CD14-positive monocyte (primary cell): ENCODE measurements at regions not wholly inside any gene's neighbourhood (a gene's known extent, or its start where the extent isn't known, plus 50 kb on each side); places are given as distances from the start of the nearest gene placed in this dataset.

ENCODE experiments used
- DNase-seq, 3 donors: peaks; one replicate each; pipeline ENCODE4 v3.0.0-alpha.2; 2011 to 2022
- H2AFZ ChIP-seq: 2 replicates; pipeline ENCODE4 v1.6.0; 2012; ENCODE audit warnings: mild to moderate bottlenecking, low read depth, low read length, inconsistent platforms; ENCODE audit not compliant: insufficient read depth, poor library complexity, severe bottlenecking
- H3K27ac ChIP-seq, 2 donors: 1 replicate in 1 of 2; 2 replicates in 1 of 2; pipeline ENCODE4 v1.5.1; 2012 to 2013; ENCODE audit warnings: low read length in 2 of 2, control low read depth in 1 of 2, inconsistent platforms in 1 of 2, low read depth in 1 of 2, mild to moderate bottlenecking in 1 of 2
- H3K27me3 ChIP-seq, 2 donors: one replicate each; pipeline versions ENCODE4 v1.6.0 to v1.6.1; 2011 to 2013; ENCODE audit warnings: low read length in 2 of 2; ENCODE audit not compliant: control insufficient read depth in 2 of 2, insufficient read depth in 2 of 2
- H3K36me3 ChIP-seq, 2 donors: replicated peaks in 1 of 2; 1 replicate in 1 of 2; 2 replicates in 1 of 2; pipeline versions ENCODE4 v1.5.1 to v1.6.1; 2012 to 2013; ENCODE audit warnings: low read length in 2 of 2, control low read depth in 1 of 2, inconsistent platforms in 1 of 2, mild to moderate bottlenecking in 1 of 2; ENCODE audit not compliant: insufficient read depth in 2 of 2, control insufficient read depth in 1 of 2
- H3K4me1 ChIP-seq, 2 donors: 1 replicate in 1 of 2; 2 replicates in 1 of 2; pipeline versions ENCODE4 v1.5.1 to v1.6.1; 2012 to 2013; ENCODE audit warnings: low read length in 2 of 2, control low read depth in 1 of 2, inconsistent platforms in 1 of 2, mild to moderate bottlenecking in 1 of 2, moderate library complexity in 1 of 2; ENCODE audit not compliant: insufficient read depth in 2 of 2, control insufficient read depth in 1 of 2
- H3K4me2 ChIP-seq: replicated peaks from 2 replicates; pipeline ENCODE3; 2012; ENCODE audit warnings: low read length, moderate library complexity, mild to moderate bottlenecking; ENCODE audit not compliant: poor library complexity, severe bottlenecking; ENCODE audit errors: extremely low read depth
- H3K4me3 ChIP-seq, 3 experiments: fragments of 200-600 bp in 1 of 3; sonication (generic) in 1 of 3; replicated peaks in 1 of 3; 1 replicate in 2 of 3; 2 replicates in 1 of 3; pipeline ENCODE4 v1.5.1; 2011 to 2013; ENCODE audit warnings: low read length in 3 of 3, mild to moderate bottlenecking in 3 of 3, control low read depth in 2 of 3, low read depth in 2 of 3, inconsistent platforms in 1 of 3, moderate library complexity in 1 of 3
- H3K79me2 ChIP-seq: 2 replicates; pipeline ENCODE4 v1.6.0; 2012; ENCODE audit warnings: mild to moderate bottlenecking, control low read depth, inconsistent platforms, low read length, moderate library complexity; ENCODE audit not compliant: insufficient read depth
- H3K9ac ChIP-seq: 2 replicates; pipeline ENCODE4 v1.6.0; 2017; ENCODE audit warnings: low read length, mild to moderate bottlenecking; ENCODE audit not compliant: insufficient read depth, poor library complexity, severe bottlenecking
- H3K9me3 ChIP-seq, 2 donors: replicated peaks in 1 of 2; 1 replicate in 1 of 2; 2 replicates in 1 of 2; pipeline versions ENCODE4 v1.5.1 to v1.6.1; 2012 to 2013; ENCODE audit warnings: low read length in 2 of 2, control low read depth in 1 of 2; ENCODE audit not compliant: control insufficient read depth in 1 of 2, insufficient read depth in 1 of 2
- H4K20me1 ChIP-seq: 2 replicates; pipeline ENCODE4 v1.6.0; 2012; ENCODE audit warnings: mild to moderate bottlenecking, low read length, control low read depth, moderate library complexity; ENCODE audit not compliant: insufficient read depth
- H3K27ac Mint-ChIP-seq, 7 donors: one replicate each; pipeline ENCODE4 v1.8.0; 2020; ENCODE audit warnings: mild to moderate bottlenecking in 7 of 7, mixed read lengths in 7 of 7, moderate library complexity in 6 of 7, inconsistent platforms in 2 of 7
- H3K27me3 Mint-ChIP-seq, 3 donors: one replicate each; pipeline ENCODE4 v1.8.0; 2021 to 2022; ENCODE audit warnings: low read depth in 3 of 3, mild to moderate bottlenecking in 3 of 3, mixed read lengths in 3 of 3, moderate library complexity in 3 of 3, inconsistent platforms in 1 of 3
- H3K36me3 Mint-ChIP-seq, 2 donors: one replicate each; pipeline ENCODE4 v1.8.0; 2020; ENCODE audit warnings: mixed read lengths in 2 of 2, inconsistent platforms in 1 of 2, mild to moderate bottlenecking in 1 of 2
- H3K4me1 Mint-ChIP-seq: one replicate; pipeline ENCODE4 v1.8.0; 2020; ENCODE audit warnings: mild to moderate bottlenecking, mixed read lengths
- H3K4me3 Mint-ChIP-seq, 2 donors: one replicate each; pipeline ENCODE4 v1.8.0; 2020; ENCODE audit warnings: mild to moderate bottlenecking in 2 of 2, mixed read lengths in 2 of 2, moderate library complexity in 1 of 2
- H3K9me3 Mint-ChIP-seq, 7 donors: one replicate each; pipeline ENCODE4 v1.8.0; 2020 to 2022; ENCODE audit warnings: mixed read lengths in 7 of 7, mild to moderate bottlenecking in 6 of 7, moderate library complexity in 6 of 7, inconsistent platforms in 2 of 7
- WGBS: methylation state at CpG from one replicate; pipeline ENCODE4 v1.1.5; 2013; ENCODE audit warnings: missing lambda C conversion rate; ENCODE audit not compliant: insufficient coverage; 5-methylcytosine and 5-hydroxymethylcytosine counted together
- intact Hi-C, 2 donors: fragments of 100-400 bp; cut with micrococcal nuclease; formaldehyde crosslinking; loops; one replicate each; pipeline versions ENCODE4 v1.15.0 to v1.15.1; 2023
- TF ChIP-seq, protein P1 (sequence below): fragments of 200-600 bp; IDR thresholded peaks from one replicate; pipeline ENCODE4 v1.8.0; 2022; ENCODE audit warnings: antibody characterized with exemption, mild to moderate bottlenecking

DNA sequence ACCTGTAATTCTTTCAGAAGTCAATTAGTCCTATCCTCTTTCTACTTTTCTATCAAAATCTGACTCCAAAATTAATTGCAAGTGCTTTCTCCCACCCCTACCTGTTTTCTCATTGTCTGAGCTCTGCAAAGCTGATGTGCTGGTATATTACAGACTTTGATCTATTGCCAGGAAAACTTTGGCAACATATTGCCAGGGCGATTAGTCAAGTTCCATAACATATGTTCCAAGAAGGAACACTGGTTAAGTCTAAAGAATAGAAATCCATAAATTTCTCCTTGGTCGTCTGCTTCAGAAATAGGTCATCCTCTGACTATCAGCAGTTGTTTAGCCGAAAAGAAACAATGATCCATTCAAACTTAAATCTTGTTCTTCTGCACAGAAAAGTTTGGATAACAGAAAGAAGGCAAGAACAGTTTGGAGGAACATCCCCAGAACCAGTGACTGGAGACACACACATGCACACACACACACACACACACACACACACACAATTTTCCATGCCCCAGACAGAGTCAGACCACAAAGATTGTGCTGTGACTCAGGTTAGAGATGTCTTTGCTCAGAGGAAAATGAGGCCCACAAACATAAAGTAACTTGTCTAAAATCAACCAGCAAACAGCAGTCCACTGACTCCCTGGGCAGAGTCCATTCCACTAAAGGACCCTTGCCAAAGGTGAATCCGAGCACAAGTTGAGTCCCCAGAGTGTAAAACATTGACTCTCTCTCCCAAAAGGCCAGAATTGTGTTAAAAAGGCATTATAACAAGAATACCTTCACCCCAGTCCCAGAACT, 202.1 kb downstream of the DEPDC1B start:
- peaks cover 0 to 2% (median 1%) of the 10 kb centered on the region in 3 donors for H3K27me3 Mint-ChIP-seq
- WGBS = 100% methylated on average over 1 of the region's 4 CpGs
- H3K36me3 ChIP-seq = no peaks in the 10 kb centered on the region
- no peaks in the 10 kb centered on the region for H3K36me3 Mint-ChIP-seq
- H3K9ac ChIP-seq = no peak overlapping the region
- H3K27ac Mint-ChIP-seq = no peak overlapping the region
- H4K20me1 ChIP-seq = no peaks in the 10 kb centered on the region
- no peak overlapping the region for H3K4me3 Mint-ChIP-seq
- H3K4me3 ChIP-seq = no peak overlapping the region
- no peaks in the 10 kb centered on the region for H3K79me2 ChIP-seq
- peaks cover 0 to 4% (median 0%) of the 10 kb centered on the region in 7 donors for H3K9me3 Mint-ChIP-seq
- H3K9me3 ChIP-seq = no peaks in the 10 kb centered on the region
- no peak overlapping the region for H3K27ac ChIP-seq
- intact Hi-C loops = no loop called here
- H3K4me2 ChIP-seq = no peak overlapping the region
- TF ChIP-seq, protein P1, sequence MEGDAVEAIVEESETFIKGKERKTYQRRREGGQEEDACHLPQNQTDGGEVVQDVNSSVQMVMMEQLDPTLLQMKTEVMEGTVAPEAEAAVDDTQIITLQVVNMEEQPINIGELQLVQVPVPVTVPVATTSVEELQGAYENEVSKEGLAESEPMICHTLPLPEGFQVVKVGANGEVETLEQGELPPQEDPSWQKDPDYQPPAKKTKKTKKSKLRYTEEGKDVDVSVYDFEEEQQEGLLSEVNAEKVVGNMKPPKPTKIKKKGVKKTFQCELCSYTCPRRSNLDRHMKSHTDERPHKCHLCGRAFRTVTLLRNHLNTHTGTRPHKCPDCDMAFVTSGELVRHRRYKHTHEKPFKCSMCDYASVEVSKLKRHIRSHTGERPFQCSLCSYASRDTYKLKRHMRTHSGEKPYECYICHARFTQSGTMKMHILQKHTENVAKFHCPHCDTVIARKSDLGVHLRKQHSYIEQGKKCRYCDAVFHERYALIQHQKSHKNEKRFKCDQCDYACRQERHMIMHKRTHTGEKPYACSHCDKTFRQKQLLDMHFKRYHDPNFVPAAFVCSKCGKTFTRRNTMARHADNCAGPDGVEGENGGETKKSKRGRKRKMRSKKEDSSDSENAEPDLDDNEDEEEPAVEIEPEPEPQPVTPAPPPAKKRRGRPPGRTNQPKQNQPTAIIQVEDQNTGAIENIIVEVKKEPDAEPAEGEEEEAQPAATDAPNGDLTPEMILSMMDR = no peak
- no peak for DNase-seq
- no peak overlapping the region for H2AFZ ChIP-seq
- no peaks in the 10 kb centered on the region for H3K4me1 Mint-ChIP-seq
- no peaks in the 10 kb centered on the region for H3K4me1 ChIP-seq
- H3K27me3 ChIP-seq = no peaks in the 10 kb centered on the region

DNA sequence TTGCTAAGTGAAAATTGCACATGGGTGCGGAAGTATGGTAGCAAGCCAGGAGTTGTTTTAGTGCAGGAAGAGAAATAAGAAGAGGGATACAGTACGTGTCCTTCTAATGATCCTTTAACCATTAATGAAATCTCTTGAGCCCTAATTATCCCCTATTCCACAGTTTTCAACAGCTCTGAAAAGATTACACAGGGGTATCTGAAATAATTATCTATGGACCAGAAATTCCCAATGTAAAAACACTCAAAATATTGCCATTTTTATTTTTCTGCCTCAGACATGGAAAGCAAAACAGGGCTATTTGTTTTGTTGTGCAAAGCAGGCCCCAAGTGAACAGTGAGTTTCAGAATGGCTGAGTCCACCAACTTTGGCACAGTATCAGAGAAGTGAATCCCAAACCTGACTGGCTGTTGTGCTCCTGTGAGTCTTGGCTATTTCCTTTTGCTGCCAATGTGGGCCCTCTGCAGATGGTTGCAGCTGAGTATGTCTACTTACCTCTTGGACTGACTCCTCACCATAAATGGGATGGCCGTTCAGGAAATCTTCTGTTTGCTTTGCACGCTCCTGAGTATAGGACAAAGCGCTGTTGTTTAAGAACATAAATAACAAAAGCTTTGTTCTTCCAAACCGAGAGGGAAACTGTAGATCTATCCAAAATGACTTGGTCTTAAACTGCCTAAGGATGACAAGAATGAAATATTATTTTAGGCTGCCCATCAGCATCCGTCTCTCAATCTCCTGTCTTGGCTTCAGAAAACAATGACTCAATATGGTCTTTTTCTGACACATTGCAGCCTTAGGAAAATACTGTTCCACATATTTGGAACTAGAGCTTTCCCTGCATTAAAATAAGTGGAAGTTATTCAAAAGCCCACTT, 204.1 kb downstream of the DEPDC1B start:
- intact Hi-C loops = no loop called here
- no peaks in the 10 kb centered on the region for H3K79me2 ChIP-seq
- DNase-seq = no peak

More for the DNA sequence above, 204.1 kb downstream of the DEPDC1B start:
- 100% methylated on average over 4 of the region's 7 CpGs for WGBS
- Mint-ChIP-seq H3K27me3 (peaks cover 0 to 2% (median 1%) of the 10 kb centered on the region in 3 donors), H3K4me1 (no peaks in the 10 kb centered on the region), H3K4me3 (no peak overlapping the region), H3K27ac (no peak overlapping the region), H3K9me3 (peaks cover 0 to 3% (median 0%) of the 10 kb centered on the region in 7 donors), H3K36me3 (no peaks in the 10 kb centered on the region)
- no peaks in the 10 kb centered on the region for H3K36me3 ChIP-seq
- H4K20me1 ChIP-seq = no peaks in the 10 kb centered on the region
- no peaks in the 10 kb centered on the region for H3K27me3 ChIP-seq
- no peak overlapping the region for H3K4me2 ChIP-seq
- TF ChIP-seq, protein P1 = no peak
- H3K4me1 ChIP-seq = no peaks in the 10 kb centered on the region
- no peak overlapping the region for H3K9ac ChIP-seq
- H3K4me3 ChIP-seq = no peak overlapping the region
- H3K9me3 ChIP-seq = no peaks in the 10 kb centered on the region
- H2AFZ ChIP-seq = no peak overlapping the region
- H3K27ac ChIP-seq = no peak overlapping the region
